ENCODE measurements at regions not wholly inside any gene's neighbourhood (a gene's known extent, or its start where the extent isn't known, plus 50 kb on each side); places are given as distances from the start of the nearest gene placed in this dataset.

GRCh38 chr2:221272729-221273128, 299.4 kb downstream of the EPHA4 start:
- TF ChIP-seq, protein P1, sequence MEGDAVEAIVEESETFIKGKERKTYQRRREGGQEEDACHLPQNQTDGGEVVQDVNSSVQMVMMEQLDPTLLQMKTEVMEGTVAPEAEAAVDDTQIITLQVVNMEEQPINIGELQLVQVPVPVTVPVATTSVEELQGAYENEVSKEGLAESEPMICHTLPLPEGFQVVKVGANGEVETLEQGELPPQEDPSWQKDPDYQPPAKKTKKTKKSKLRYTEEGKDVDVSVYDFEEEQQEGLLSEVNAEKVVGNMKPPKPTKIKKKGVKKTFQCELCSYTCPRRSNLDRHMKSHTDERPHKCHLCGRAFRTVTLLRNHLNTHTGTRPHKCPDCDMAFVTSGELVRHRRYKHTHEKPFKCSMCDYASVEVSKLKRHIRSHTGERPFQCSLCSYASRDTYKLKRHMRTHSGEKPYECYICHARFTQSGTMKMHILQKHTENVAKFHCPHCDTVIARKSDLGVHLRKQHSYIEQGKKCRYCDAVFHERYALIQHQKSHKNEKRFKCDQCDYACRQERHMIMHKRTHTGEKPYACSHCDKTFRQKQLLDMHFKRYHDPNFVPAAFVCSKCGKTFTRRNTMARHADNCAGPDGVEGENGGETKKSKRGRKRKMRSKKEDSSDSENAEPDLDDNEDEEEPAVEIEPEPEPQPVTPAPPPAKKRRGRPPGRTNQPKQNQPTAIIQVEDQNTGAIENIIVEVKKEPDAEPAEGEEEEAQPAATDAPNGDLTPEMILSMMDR (IDR thresholded peaks at IDR 0.05; ENCODE audit: insufficient read depth, low read depth, low read length) = no peak
- no peak for TF ChIP-seq EZH2 (IDR thresholded peaks at IDR 0.05; ENCODE audit: insufficient read depth, low read length)
